A673 (cell line): ENCODE measurements at regions not wholly inside any gene's neighbourhood (a gene's known extent, or its start where the extent isn't known, plus 50 kb on each side); places are given as distances from the start of the nearest gene placed in this dataset.

Experiments
- BruUV-seq: library from RNA; stranded (reverse); fragments of 400-500 nt; replicated peaks from 2 replicates; lab custom pipeline; 2021; lab: Mats Ljungman, UMichigan
- CTCF ChIA-PET: fragments of 300-600 bp; sonication (Branson Sonifier 250); formaldehyde crosslinking; loops from one replicate; lab custom pipeline; 2022; ENCODE audit warnings: antibody characterized with exemption; lab: Charles Lee
- POLR2A ChIA-PET: fragments of 300-600 bp; sonication (Branson Sonifier 250); formaldehyde crosslinking; loops from one replicate; lab custom pipeline; 2022; ENCODE audit warnings: antibody characterized with exemption; ENCODE audit not compliant: low non-redundant PET; lab: Charles Lee
- DNase-seq: peaks from one replicate; pipeline ENCODE4 v3.0.0-alpha.2; 2015; ENCODE audit warnings: low spot score
- H3K27ac ChIP-seq: fragments of 200-600 bp; sonication (generic); 2 replicates; pipeline ENCODE4 v1.5.1; 2016; ENCODE audit warnings: mixed run types, low read depth, mild to moderate bottlenecking, mixed read lengths, antibody characterized with exemption, low read length; ENCODE audit not compliant: poor library complexity, severe bottlenecking
- H3K27me3 ChIP-seq: fragments of 200-600 bp; sonication (generic); replicated peaks from 2 replicates; pipeline ENCODE4 v1.6.1; 2017; ENCODE audit warnings: mixed run types, low read depth, mild to moderate bottlenecking, mixed read lengths, antibody characterized with exemption, low read length; ENCODE audit not compliant: insufficient read depth, poor library complexity
- H3K36me3 ChIP-seq: fragments of 200-600 bp; sonication (generic); 2 replicates; pipeline ENCODE4 v1.6.1; 2016; ENCODE audit warnings: mixed run types, mild to moderate bottlenecking, mixed read lengths, antibody characterized with exemption, low read length; ENCODE audit not compliant: insufficient read depth, poor library complexity, severe bottlenecking
- H3K4me1 ChIP-seq: fragments of 200-600 bp; sonication (generic); 2 replicates; pipeline ENCODE4 v1.6.1; 2017; ENCODE audit warnings: mixed run types, mild to moderate bottlenecking, mixed read lengths, antibody characterized with exemption, low read length; ENCODE audit not compliant: insufficient read depth, poor library complexity, severe bottlenecking
- H3K4me3 ChIP-seq: fragments of 200-600 bp; sonication (generic); 2 replicates; pipeline ENCODE4 v1.5.1; 2016; ENCODE audit warnings: low read depth, mixed run types, mild to moderate bottlenecking, mixed read lengths, low read length; ENCODE audit not compliant: poor library complexity, severe bottlenecking
- H3K9me3 ChIP-seq: fragments of 200-600 bp; sonication (generic); 2 replicates; pipeline ENCODE4 v1.6.1; 2016; ENCODE audit warnings: mixed run types, low read depth, mild to moderate bottlenecking, mixed read lengths, antibody characterized with exemption, low read length; ENCODE audit not compliant: poor library complexity, severe bottlenecking
- CTCF ChIP-seq: fragments of 300-800, 200-600 bp; sonication (generic); conservative IDR thresholded peaks from 2 replicates; pipeline ENCODE4 v1.5.1; 2017; ENCODE audit warnings: low read depth, mild to moderate bottlenecking, antibody characterized with exemption, low read length, moderate library complexity, mixed read lengths
- EZH2 ChIP-seq: fragments of 200-600 bp; sonication (generic); IDR thresholded peaks from 2 replicates; pipeline ENCODE4 v1.6.1; 2017; ENCODE audit warnings: borderline replicate concordance, low read depth, mild to moderate bottlenecking, mixed read lengths, antibody characterized with exemption, low read length; ENCODE audit not compliant: poor library complexity, severe bottlenecking
- intact Hi-C: fragments of 100-400 bp; cut with micrococcal nuclease; formaldehyde crosslinking; loops from one replicate; pipeline ENCODE4 v1.10.0; 2022; ENCODE audit not compliant: unreplicated experiment

- H3K27me3 ChIP-seq: no peaks in the 10 kb centered on the region
- intact Hi-C loops: no loop called here
- H3K4me3 ChIP-seq: no peak overlapping the region
- DNase-seq: no peak
- CTCF ChIA-PET: no interaction called here
- H3K27ac ChIP-seq: no peak overlapping the region
- no TSS peak for BruUV-seq
- POLR2A ChIA-PET: no interaction called here
- TF ChIP-seq EZH2: no peak
- TF ChIP-seq CTCF: no peak
- no peaks in the 10 kb centered on the region for H3K4me1 ChIP-seq
- H3K36me3 ChIP-seq: no peaks in the 10 kb centered on the region
- peaks cover 28% of the 10 kb centered on the region for H3K9me3 ChIP-seq
Measured at GRCh38 chr10:29403208-29403607, 114.3 kb downstream of the LYZL1 start.

GRCh38 chr10:29407280-29407858 is 118.5 kb downstream of the LYZL1 start:
- TF ChIP-seq CTCF (no peak), EZH2 (no peak)
- intact Hi-C loops: no loop called here
- BruUV-seq: no TSS peak
- no peak overlapping the region for H3K4me3 ChIP-seq
- POLR2A ChIA-PET: no interaction called here
- no peaks in the 10 kb centered on the region for H3K36me3 ChIP-seq
- CTCF ChIA-PET: no interaction called here
- no peak overlapping the region for H3K27ac ChIP-seq
- peaks cover 19% of the 10 kb centered on the region for H3K4me1 ChIP-seq
- no peaks in the 10 kb centered on the region for H3K27me3 ChIP-seq
- H3K9me3 ChIP-seq: peaks cover 22% of the 10 kb centered on the region
- DNase-seq: no peak
